GM23338 (cell line): ENCODE measurements at regions not wholly inside any gene's neighbourhood (a gene's known extent, or its start where the extent isn't known, plus 50 kb on each side); places are given as distances from the start of the nearest gene placed in this dataset.

Experiments
- ATAC-seq: fragments of 200-7000 bp; cut with Tn5 transposase; 3 replicates; pipeline ENCODE4 v1.9.1; 2020
- DNase-seq: peaks from one replicate; pipeline ENCODE4 v3.0.0-alpha.2; 2015; ENCODE audit warnings: low spot score
- H2AFZ ChIP-seq: fragments of 200-600 bp; sonication (generic); 2 replicates; pipeline ENCODE4 v1.8.0; 2016; ENCODE audit warnings: antibody characterized with exemption, mild to moderate bottlenecking, moderate library complexity
- H3F3A ChIP-seq: fragments of 200-600 bp; sonication (generic); replicated peaks from 2 replicates; pipeline ENCODE4 v1.8.0; 2017; ENCODE audit warnings: antibody characterized with exemption, mixed run types, low read depth
- H3K27ac ChIP-seq: fragments of 200-600 bp; sonication (generic); 2 replicates; pipeline ENCODE4 v1.6.1; 2016; ENCODE audit warnings: low read depth
- H3K27me3 ChIP-seq: fragments of 200-600 bp; sonication (generic); 2 replicates; pipeline ENCODE4 v1.8.0; 2016; ENCODE audit warnings: mild to moderate bottlenecking, mixed run types, moderate library complexity; ENCODE audit not compliant: insufficient read depth
- H3K36me3 ChIP-seq: fragments of 200-600 bp; sonication (generic); 2 replicates; pipeline ENCODE4 v1.8.0; 2016; ENCODE audit warnings: mild to moderate bottlenecking; ENCODE audit not compliant: insufficient read depth
- H3K4me1 ChIP-seq: fragments of 200-600 bp; sonication (generic); 2 replicates; pipeline ENCODE4 v1.8.0; 2016; ENCODE audit warnings: mild to moderate bottlenecking, moderate library complexity; ENCODE audit not compliant: insufficient read depth
- H3K4me2 ChIP-seq: fragments of 200-600 bp; sonication (generic); 2 replicates; pipeline ENCODE4 v1.7.1; 2017; ENCODE audit warnings: mixed run types
- H3K4me3 ChIP-seq: fragments of 200-600 bp; sonication (generic); 2 replicates; pipeline ENCODE4 v1.6.1; 2016; ENCODE audit warnings: mixed run types
- H3K79me2 ChIP-seq: fragments of 200-600 bp; sonication (generic); replicated peaks from 2 replicates; pipeline ENCODE4 v1.8.0; 2017; ENCODE audit warnings: mild to moderate bottlenecking; ENCODE audit not compliant: insufficient read depth
- H3K9me2 ChIP-seq: fragments of 200-600 bp; sonication (generic); 2 replicates; pipeline ENCODE4 v1.8.0; 2017; ENCODE audit not compliant: insufficient read depth
- H4K20me1 ChIP-seq: fragments of 200-600 bp; sonication (generic); replicated peaks from 2 replicates; pipeline ENCODE4 v1.8.0; 2017; ENCODE audit warnings: mild to moderate bottlenecking; ENCODE audit not compliant: insufficient read depth
- H3K27ac Mint-ChIP-seq: 2 replicates; pipeline ENCODE4 v1.8.0; 2020; ENCODE audit warnings: inconsistent platforms, mild to moderate bottlenecking, moderate library complexity, mixed read lengths
- H3K27me3 Mint-ChIP-seq: 3 replicates; pipeline ENCODE4 v1.8.0; 2022; ENCODE audit warnings: low read depth, mild to moderate bottlenecking, moderate library complexity, mixed read lengths, inconsistent platforms; ENCODE audit not compliant: insufficient read depth, poor library complexity
- H3K36me3 Mint-ChIP-seq: 3 replicates; pipeline ENCODE4 v1.8.0; 2021; ENCODE audit warnings: low read depth, mild to moderate bottlenecking, inconsistent platforms, moderate library complexity, mixed read lengths
- H3K4me1 Mint-ChIP-seq: 3 replicates; pipeline ENCODE4 v1.8.0; 2020; ENCODE audit warnings: mild to moderate bottlenecking, inconsistent platforms, mixed read lengths
- H3K4me3 Mint-ChIP-seq: 3 replicates; pipeline ENCODE4 v1.8.0; 2021; ENCODE audit warnings: moderate library complexity, mild to moderate bottlenecking, inconsistent platforms, mixed read lengths
- H3K9me3 Mint-ChIP-seq: 3 replicates; pipeline ENCODE4 v1.8.0; 2020; ENCODE audit warnings: moderate library complexity, mild to moderate bottlenecking, inconsistent platforms, mixed read lengths
- CREB1 ChIP-seq: fragments of 250-450 bp; sonication (Bioruptor Pico); IDR thresholded peaks from 2 replicates; pipeline ENCODE4 v1.5.0; 2020; ENCODE audit warnings: low read depth, mild to moderate bottlenecking, moderate library complexity
- EZH2 ChIP-seq: fragments of 200-600 bp; sonication (generic); IDR thresholded peaks from one replicate; pipeline ENCODE4 v1.8.0; 2017; ENCODE audit warnings: antibody characterized with exemption, mild to moderate bottlenecking, low read depth; ENCODE audit not compliant: unreplicated experiment
- EZH2phosphoT487 ChIP-seq: fragments of 200-600 bp; sonication (generic); IDR thresholded peaks from one replicate; pipeline ENCODE4 v1.8.1; 2018; ENCODE audit warnings: antibody characterized with exemption; ENCODE audit not compliant: unreplicated experiment
- JUNB ChIP-seq: IDR thresholded peaks from one replicate; pipeline ENCODE4 v1.6.1; 2016; ENCODE audit warnings: antibody characterized with exemption; ENCODE audit not compliant: unreplicated experiment
- NANOG ChIP-seq: IDR thresholded peaks from 2 replicates; pipeline ENCODE4 v1.6.1; 2016; ENCODE audit warnings: antibody characterized with exemption, borderline replicate concordance
- POLR2AphosphoS5 ChIP-seq: IDR thresholded peaks from 2 replicates; pipeline ENCODE4 v1.6.1; 2016; ENCODE audit warnings: antibody characterized with exemption, low read depth
- STAT1 ChIP-seq: IDR thresholded peaks from one replicate; pipeline ENCODE4 v1.6.1; 2016; ENCODE audit warnings: antibody characterized with exemption; ENCODE audit not compliant: unreplicated experiment
- ZNF114 ChIP-seq: fragments of 250-450 bp; sonication (Bioruptor Pico); IDR thresholded peaks from 2 replicates; pipeline ENCODE4 v1.5.0; 2020; ENCODE audit warnings: mild to moderate bottlenecking, moderate library complexity
- ZNF331 ChIP-seq: fragments of 250-450 bp; sonication (Bioruptor Pico); IDR thresholded peaks from 2 replicates; pipeline ENCODE4 v1.5.0; 2020; ENCODE audit warnings: low read depth, mild to moderate bottlenecking, moderate library complexity
- TF ChIP-seq, protein P1 (sequence below): IDR thresholded peaks from 2 replicates; pipeline ENCODE4 v1.6.1; 2016; ENCODE audit warnings: antibody characterized with exemption
- TF ChIP-seq, protein P2 (sequence below): IDR thresholded peaks from one replicate; pipeline ENCODE4 v1.6.1; 2018; ENCODE audit warnings: antibody characterized with exemption; ENCODE audit not compliant: unreplicated experiment
- TF ChIP-seq, protein P3 (sequence below): fragments of 250-450 bp; sonication (Bioruptor Pico); IDR thresholded peaks from 2 replicates; pipeline ENCODE4 v1.5.0; 2020; ENCODE audit warnings: mild to moderate bottlenecking, moderate library complexity
- TF ChIP-seq, protein P4 (sequence below), 2 experiments: fragments of 200-600 bp in 1 of 2; sonication (generic) in 1 of 2; conservative IDR thresholded peaks; 2 replicates each; pipeline versions ENCODE4 v1.5.1 to v1.6.1; 2016 to 2017; ENCODE audit warnings: antibody characterized with exemption in 2 of 2, low read depth in 2 of 2, mild to moderate bottlenecking in 2 of 2, moderate library complexity in 1 of 2

DNA sequence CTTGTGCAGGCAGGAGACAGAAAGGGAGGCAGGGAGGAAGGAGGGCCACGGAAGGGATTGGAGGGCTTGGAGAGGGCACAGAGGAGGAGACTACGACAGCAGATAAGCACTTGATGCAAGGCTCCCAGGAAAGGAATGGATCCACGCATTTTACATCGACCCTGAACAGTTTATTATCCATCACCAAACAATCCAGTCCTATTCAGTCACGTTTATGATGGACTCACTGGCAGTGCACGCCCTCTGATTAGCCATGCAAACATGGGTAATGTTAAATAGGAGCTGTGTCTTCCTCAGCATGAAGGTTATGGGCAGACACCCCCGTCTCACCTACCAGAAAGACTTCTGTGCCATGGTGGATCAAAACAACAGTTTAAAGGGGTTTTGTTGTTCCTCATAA is 80.2 kb upstream of the SNRK start:
- H3K9me2 ChIP-seq = 0 out of 2 replicates have a peak, but pooled peaks cover 3% of the 10 kb centered on the region
- no peaks in the 10 kb centered on the region for H3K36me3 ChIP-seq
- Mint-ChIP-seq H3K9me3 (no peaks in the 10 kb centered on the region), H3K4me3 (no peak overlapping the region), H3K36me3 (no peaks in the 10 kb centered on the region), H3K27ac (no peak overlapping the region), H3K4me1 (peaks cover 7% of the 10 kb centered on the region), H3K27me3 (peaks cover 7% of the 10 kb centered on the region)
- ATAC-seq (no peak), DNase-seq (no peak)
- no peak overlapping the region for H3K4me2 ChIP-seq
- H3K27me3 ChIP-seq = no peaks in the 10 kb centered on the region
- no peak for TF ChIP-seq ZNF114
- TF ChIP-seq STAT1 = no peak
- no peak for TF ChIP-seq JUNB
- no peak for TF ChIP-seq EZH2
- TF ChIP-seq, protein P1, sequence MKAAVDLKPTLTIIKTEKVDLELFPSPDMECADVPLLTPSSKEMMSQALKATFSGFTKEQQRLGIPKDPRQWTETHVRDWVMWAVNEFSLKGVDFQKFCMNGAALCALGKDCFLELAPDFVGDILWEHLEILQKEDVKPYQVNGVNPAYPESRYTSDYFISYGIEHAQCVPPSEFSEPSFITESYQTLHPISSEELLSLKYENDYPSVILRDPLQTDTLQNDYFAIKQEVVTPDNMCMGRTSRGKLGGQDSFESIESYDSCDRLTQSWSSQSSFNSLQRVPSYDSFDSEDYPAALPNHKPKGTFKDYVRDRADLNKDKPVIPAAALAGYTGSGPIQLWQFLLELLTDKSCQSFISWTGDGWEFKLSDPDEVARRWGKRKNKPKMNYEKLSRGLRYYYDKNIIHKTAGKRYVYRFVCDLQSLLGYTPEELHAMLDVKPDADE = no peak
- no peak for TF ChIP-seq CREB1 (CRISPR knock-in tag)
- TF ChIP-seq, protein P2, sequence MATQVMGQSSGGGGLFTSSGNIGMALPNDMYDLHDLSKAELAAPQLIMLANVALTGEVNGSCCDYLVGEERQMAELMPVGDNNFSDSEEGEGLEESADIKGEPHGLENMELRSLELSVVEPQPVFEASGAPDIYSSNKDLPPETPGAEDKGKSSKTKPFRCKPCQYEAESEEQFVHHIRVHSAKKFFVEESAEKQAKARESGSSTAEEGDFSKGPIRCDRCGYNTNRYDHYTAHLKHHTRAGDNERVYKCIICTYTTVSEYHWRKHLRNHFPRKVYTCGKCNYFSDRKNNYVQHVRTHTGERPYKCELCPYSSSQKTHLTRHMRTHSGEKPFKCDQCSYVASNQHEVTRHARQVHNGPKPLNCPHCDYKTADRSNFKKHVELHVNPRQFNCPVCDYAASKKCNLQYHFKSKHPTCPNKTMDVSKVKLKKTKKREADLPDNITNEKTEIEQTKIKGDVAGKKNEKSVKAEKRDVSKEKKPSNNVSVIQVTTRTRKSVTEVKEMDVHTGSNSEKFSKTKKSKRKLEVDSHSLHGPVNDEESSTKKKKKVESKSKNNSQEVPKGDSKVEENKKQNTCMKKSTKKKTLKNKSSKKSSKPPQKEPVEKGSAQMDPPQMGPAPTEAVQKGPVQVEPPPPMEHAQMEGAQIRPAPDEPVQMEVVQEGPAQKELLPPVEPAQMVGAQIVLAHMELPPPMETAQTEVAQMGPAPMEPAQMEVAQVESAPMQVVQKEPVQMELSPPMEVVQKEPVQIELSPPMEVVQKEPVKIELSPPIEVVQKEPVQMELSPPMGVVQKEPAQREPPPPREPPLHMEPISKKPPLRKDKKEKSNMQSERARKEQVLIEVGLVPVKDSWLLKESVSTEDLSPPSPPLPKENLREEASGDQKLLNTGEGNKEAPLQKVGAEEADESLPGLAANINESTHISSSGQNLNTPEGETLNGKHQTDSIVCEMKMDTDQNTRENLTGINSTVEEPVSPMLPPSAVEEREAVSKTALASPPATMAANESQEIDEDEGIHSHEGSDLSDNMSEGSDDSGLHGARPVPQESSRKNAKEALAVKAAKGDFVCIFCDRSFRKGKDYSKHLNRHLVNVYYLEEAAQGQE = no peak
- TF ChIP-seq, protein P3, sequence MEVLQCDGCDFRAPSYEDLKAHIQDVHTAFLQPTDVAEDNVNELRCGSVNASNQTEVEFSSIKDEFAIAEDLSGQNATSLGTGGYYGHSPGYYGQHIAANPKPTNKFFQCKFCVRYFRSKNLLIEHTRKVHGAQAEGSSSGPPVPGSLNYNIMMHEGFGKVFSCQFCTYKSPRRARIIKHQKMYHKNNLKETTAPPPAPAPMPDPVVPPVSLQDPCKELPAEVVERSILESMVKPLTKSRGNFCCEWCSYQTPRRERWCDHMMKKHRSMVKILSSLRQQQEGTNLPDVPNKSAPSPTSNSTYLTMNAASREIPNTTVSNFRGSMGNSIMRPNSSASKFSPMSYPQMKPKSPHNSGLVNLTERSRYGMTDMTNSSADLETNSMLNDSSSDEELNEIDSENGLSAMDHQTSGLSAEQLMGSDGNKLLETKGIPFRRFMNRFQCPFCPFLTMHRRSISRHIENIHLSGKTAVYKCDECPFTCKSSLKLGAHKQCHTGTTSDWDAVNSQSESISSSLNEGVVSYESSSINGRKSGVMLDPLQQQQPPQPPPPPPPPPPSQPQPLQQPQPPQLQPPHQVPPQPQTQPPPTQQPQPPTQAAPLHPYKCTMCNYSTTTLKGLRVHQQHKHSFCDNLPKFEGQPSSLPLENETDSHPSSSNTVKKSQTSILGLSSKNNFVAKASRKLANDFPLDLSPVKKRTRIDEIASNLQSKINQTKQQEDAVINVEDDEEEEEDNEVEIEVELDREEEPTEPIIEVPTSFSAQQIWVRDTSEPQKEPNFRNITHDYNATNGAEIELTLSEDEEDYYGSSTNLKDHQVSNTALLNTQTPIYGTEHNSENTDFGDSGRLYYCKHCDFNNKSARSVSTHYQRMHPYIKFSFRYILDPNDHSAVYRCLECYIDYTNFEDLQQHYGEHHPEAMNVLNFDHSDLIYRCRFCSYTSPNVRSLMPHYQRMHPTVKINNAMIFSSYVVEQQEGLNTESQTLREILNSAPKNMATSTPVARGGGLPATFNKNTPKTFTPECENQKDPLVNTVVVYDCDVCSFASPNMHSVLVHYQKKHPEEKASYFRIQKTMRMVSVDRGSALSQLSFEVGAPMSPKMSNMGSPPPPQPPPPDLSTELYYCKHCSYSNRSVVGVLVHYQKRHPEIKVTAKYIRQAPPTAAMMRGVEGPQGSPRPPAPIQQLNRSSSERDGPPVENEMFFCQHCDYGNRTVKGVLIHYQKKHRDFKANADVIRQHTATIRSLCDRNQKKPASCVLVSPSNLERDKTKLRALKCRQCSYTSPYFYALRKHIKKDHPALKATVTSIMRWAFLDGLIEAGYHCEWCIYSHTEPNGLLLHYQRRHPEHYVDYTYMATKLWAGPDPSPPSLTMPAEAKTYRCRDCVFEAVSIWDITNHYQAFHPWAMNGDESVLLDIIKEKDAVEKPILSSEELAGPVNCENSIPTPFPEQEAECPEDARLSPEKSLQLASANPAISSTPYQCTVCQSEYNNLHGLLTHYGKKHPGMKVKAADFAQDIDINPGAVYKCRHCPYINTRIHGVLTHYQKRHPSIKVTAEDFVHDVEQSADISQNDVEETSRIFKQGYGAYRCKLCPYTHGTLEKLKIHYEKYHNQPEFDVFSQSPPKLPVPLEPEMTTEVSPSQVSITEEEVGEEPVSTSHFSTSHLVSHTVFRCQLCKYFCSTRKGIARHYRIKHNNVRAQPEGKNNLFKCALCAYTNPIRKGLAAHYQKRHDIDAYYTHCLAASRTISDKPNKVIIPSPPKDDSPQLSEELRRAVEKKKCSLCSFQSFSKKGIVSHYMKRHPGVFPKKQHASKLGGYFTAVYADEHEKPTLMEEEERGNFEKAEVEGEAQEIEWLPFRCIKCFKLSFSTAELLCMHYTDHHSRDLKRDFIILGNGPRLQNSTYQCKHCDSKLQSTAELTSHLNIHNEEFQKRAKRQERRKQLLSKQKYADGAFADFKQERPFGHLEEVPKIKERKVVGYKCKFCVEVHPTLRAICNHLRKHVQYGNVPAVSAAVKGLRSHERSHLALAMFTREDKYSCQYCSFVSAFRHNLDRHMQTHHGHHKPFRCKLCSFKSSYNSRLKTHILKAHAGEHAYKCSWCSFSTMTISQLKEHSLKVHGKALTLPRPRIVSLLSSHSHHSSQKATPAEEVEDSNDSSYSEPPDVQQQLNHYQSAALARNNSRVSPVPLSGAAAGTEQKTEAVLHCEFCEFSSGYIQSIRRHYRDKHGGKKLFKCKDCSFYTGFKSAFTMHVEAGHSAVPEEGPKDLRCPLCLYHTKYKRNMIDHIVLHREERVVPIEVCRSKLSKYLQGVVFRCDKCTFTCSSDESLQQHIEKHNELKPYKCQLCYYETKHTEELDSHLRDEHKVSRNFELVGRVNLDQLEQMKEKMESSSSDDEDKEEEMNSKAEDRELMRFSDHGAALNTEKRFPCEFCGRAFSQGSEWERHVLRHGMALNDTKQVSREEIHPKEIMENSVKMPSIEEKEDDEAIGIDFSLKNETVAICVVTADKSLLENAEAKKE (CRISPR knock-in tag) = no peak
- TF ChIP-seq, protein P4, sequence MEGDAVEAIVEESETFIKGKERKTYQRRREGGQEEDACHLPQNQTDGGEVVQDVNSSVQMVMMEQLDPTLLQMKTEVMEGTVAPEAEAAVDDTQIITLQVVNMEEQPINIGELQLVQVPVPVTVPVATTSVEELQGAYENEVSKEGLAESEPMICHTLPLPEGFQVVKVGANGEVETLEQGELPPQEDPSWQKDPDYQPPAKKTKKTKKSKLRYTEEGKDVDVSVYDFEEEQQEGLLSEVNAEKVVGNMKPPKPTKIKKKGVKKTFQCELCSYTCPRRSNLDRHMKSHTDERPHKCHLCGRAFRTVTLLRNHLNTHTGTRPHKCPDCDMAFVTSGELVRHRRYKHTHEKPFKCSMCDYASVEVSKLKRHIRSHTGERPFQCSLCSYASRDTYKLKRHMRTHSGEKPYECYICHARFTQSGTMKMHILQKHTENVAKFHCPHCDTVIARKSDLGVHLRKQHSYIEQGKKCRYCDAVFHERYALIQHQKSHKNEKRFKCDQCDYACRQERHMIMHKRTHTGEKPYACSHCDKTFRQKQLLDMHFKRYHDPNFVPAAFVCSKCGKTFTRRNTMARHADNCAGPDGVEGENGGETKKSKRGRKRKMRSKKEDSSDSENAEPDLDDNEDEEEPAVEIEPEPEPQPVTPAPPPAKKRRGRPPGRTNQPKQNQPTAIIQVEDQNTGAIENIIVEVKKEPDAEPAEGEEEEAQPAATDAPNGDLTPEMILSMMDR (conservative IDR thresholded peaks at IDR 0.05; ENCODE audit: low read depth in 2 of 2) = no peak
- TF ChIP-seq POLR2AphosphoS5 = no peak
- TF ChIP-seq ZNF331 (CRISPR knock-in tag) = no peak
- no peak for TF ChIP-seq EZH2phosphoT487
- TF ChIP-seq NANOG = no peak
- H3K79me2 ChIP-seq = no peaks in the 10 kb centered on the region
- H3K27ac ChIP-seq = no peak overlapping the region
- H3K4me3 ChIP-seq = no peak overlapping the region
- H2AFZ ChIP-seq = no peak overlapping the region
- no peaks in the 10 kb centered on the region for H3F3A ChIP-seq
- no peaks in the 10 kb centered on the region for H3K4me1 ChIP-seq
- no peaks in the 10 kb centered on the region for H4K20me1 ChIP-seq
